ENCODE measurements at regions not wholly inside any gene's neighbourhood (a gene's known extent, or its start where the extent isn't known, plus 50 kb on each side); places are given as distances from the start of the nearest gene placed in this dataset. TPM values are rescaled to one million over a fixed set of nuclear protein-coding genes. Genes with fewer than 3 reads are reported as not detected.
A peak's percentile ranks its signal among the peaks of the same experiment; 100 is the strongest.

DNA sequence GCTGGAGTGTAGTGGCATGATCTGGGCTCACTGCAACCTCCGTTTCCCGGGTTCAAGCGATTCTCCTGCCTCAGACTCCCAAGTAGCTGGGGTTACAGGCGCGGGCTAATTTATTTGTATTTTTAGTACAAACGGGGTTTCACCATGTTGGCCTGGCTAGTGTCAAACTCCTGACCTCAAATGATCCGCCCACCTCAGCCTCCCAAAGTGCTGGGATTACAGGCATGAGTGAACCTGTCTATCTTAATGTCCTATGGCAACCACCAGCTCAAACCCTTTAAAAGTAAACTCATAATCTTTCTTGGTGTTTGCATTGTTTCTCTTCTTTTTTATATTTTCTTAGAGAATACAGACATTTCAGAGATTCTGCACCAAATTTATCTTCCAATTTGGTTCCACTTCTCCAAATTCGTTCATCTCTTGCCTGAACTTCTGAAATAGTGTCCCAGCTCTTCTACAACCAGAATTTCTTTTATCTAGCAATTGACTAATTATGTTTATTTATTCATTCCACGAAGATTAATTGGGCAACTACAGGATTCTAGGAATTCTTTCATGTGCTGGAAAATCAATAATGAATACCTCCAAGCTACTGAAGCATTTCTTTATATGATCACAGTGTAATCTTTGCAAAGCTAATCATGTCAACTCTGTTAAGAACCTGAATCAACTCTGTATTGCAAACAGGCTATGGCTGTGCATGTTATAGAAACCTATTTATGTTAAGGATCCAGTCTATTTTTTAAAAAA lies 60.0 kb upstream of the TYRP1 start:
- Histone ChIP-seq H3K9me3 (ENCODE audit: control insufficient read depth in 4 of 4, insufficient read depth in 3 of 4, low read length in 3 of 4) (no peaks in the 10 kb centered on the region), H3K9ac (ENCODE audit: insufficient read depth in 1 of 2, low read length in 2 of 2) (no peak overlapping the region), H3K36me3 (ENCODE audit: control insufficient read depth in 4 of 4, insufficient read depth in 4 of 4, low read length in 4 of 4) (no peaks in the 10 kb centered on the region), H3K4me1 (ENCODE audit: control insufficient read depth in 5 of 5, insufficient read depth in 5 of 5, low read length in 5 of 5) (no peaks in the 10 kb centered on the region), H3K27me3 (ENCODE audit: control insufficient read depth in 3 of 3, insufficient read depth in 3 of 3, low read length in 2 of 3) (no peaks in the 10 kb centered on the region), H3K4me3 (no peak overlapping the region), H3K27ac (ENCODE audit: low read depth in 1 of 2, low read length in 1 of 2) (no peak overlapping the region)
- 81 to 88% methylated on average over 9 of the region's 9 CpGs for WGBS, 2 donors
- ATAC-seq (ENCODE audit: insufficient read depth, low FRiP score) (no peak), DNase-seq (no peak)
- no peak for TF ChIP-seq CTCF (IDR thresholded peaks at IDR 0.05; ENCODE audit: control extremely low read depth, extremely low read depth)

- no peaks in the 10 kb centered on the region for H3K9me3 ChIP-seq (ENCODE audit: control insufficient read depth in 4 of 4, insufficient read depth in 3 of 4, low read length in 3 of 4)
- no peak overlapping the region for H3K9ac ChIP-seq (ENCODE audit: insufficient read depth in 1 of 2, low read length in 2 of 2)
- no peak for TF ChIP-seq CTCF (IDR thresholded peaks at IDR 0.05; ENCODE audit: control extremely low read depth, extremely low read depth)
- peaks cover 0 to 4% (median 0%) of the 10 kb centered on the region in 5 donors for H3K4me1 ChIP-seq (ENCODE audit: control insufficient read depth in 5 of 5, insufficient read depth in 5 of 5, low read length in 5 of 5)
- H3K27ac ChIP-seq (ENCODE audit: low read depth in 1 of 2, low read length in 1 of 2) = no peak overlapping the region
- WGBS, 2 donors = 47 to 51% methylated on average over 3 of the region's 3 CpGs
- no peaks in the 10 kb centered on the region for H3K36me3 ChIP-seq (ENCODE audit: control insufficient read depth in 4 of 4, insufficient read depth in 4 of 4, low read length in 4 of 4)
- H3K4me3 ChIP-seq = no peak overlapping the region
- no peaks in the 10 kb centered on the region for H3K27me3 ChIP-seq (ENCODE audit: control insufficient read depth in 3 of 3, insufficient read depth in 3 of 3, low read length in 2 of 3)
- no peak for ATAC-seq (ENCODE audit: insufficient read depth, low FRiP score)
- DNase-seq = peak in 2 of 3 donors; percentile 78 to 88
These were observed 53.1 kb upstream of the TYRP1 start for GRCh38 chr9:12640016-12640587.

GRCh38 chr9:12640866-12641636 lies 52.1 kb upstream of the TYRP1 start:
- no peaks in the 10 kb centered on the region for H3K27me3 ChIP-seq (ENCODE audit: control insufficient read depth in 3 of 3, insufficient read depth in 3 of 3, low read length in 2 of 3)
- no peak for DNase-seq
- peaks cover 0 to 11% (median 0%) of the 10 kb centered on the region in 5 donors for H3K4me1 ChIP-seq (ENCODE audit: control insufficient read depth in 5 of 5, insufficient read depth in 5 of 5, low read length in 5 of 5)
- no peak overlapping the region for H3K9ac ChIP-seq (ENCODE audit: insufficient read depth in 1 of 2, low read length in 2 of 2)
- no peak overlapping the region for H3K27ac ChIP-seq (ENCODE audit: low read depth in 1 of 2, low read length in 1 of 2)
- ATAC-seq (ENCODE audit: insufficient read depth, low FRiP score) = no peak
- 68 to 74% methylated on average over 4 of the region's 4 CpGs for WGBS, 2 donors
- no peak overlapping the region for H3K4me3 ChIP-seq
- no peaks in the 10 kb centered on the region for H3K36me3 ChIP-seq (ENCODE audit: control insufficient read depth in 4 of 4, insufficient read depth in 4 of 4, low read length in 4 of 4)
- no peaks in the 10 kb centered on the region for H3K9me3 ChIP-seq (ENCODE audit: control insufficient read depth in 4 of 4, insufficient read depth in 3 of 4, low read length in 3 of 4)
- TF ChIP-seq CTCF (IDR thresholded peaks at IDR 0.05; ENCODE audit: control extremely low read depth, extremely low read depth) = no peak

Small RNA genes in the stretch of these regions (small RNA-seq; reads per million reads assigned to genes)
- gene AL161788.1 (ENCODE audit: low replicate concordance) (not detected), gene AL162413.1 (ENCODE audit: low replicate concordance) (not detected), gene AL592227.1 (ENCODE audit: low replicate concordance) (not detected), gene RNU2-47P (ENCODE audit: low replicate concordance) (0.10 reads per million)

All from lung (tissue), 12 donors.